Smooth muscle cell (in vitro differentiated cells): ENCODE measurements at regions not wholly inside any gene's neighbourhood (a gene's known extent, or its start where the extent isn't known, plus 50 kb on each side); places are given as distances from the start of the nearest gene placed in this dataset.

Experiments
- DNase-seq: peaks from one replicate; lab custom pipeline; 2025; ENCODE audit not compliant: unreplicated experiment; lab: John Stamatoyannopoulos, UW
- H2AFZ ChIP-seq: fragments of 200-600 bp; sonication (generic); 2 replicates; pipeline ENCODE4 v1.6.0; 2016; ENCODE audit warnings: antibody characterized with exemption, low read depth, mild to moderate bottlenecking
- H3F3A ChIP-seq: fragments of 200-600 bp; sonication (generic); 2 replicates; pipeline ENCODE4 v1.6.0; 2017; ENCODE audit warnings: antibody characterized with exemption, low read depth
- H3K27ac ChIP-seq: fragments of 200-600 bp; sonication (generic); 2 replicates; pipeline ENCODE4 v1.5.1; 2016; ENCODE audit warnings: low read depth, mild to moderate bottlenecking
- H3K27me3 ChIP-seq: fragments of 200-600 bp; sonication (generic); 2 replicates; pipeline ENCODE4 v1.6.1; 2016; ENCODE audit warnings: low read depth, mild to moderate bottlenecking
- H3K36me3 ChIP-seq: fragments of 200-600 bp; sonication (generic); 2 replicates; pipeline ENCODE4 v1.5.1; 2016; ENCODE audit warnings: low read depth
- H3K4me1 ChIP-seq: fragments of 200-600 bp; sonication (generic); 2 replicates; pipeline ENCODE4 v1.5.1; 2016; ENCODE audit warnings: low read depth
- H3K4me2 ChIP-seq: fragments of 200-600 bp; sonication (generic); 2 replicates; pipeline ENCODE4 v1.6.0; 2016; ENCODE audit warnings: mild to moderate bottlenecking
- H3K4me3 ChIP-seq: fragments of 200-600 bp; sonication (generic); 2 replicates; pipeline ENCODE4 v1.5.1; 2016; ENCODE audit warnings: mild to moderate bottlenecking
- H3K79me2 ChIP-seq: fragments of 200-600 bp; sonication (generic); 2 replicates; pipeline ENCODE4 v1.6.0; 2016; ENCODE audit warnings: low read depth, mild to moderate bottlenecking
- H3K9ac ChIP-seq: fragments of 200-600 bp; sonication (generic); 2 replicates; pipeline ENCODE4 v1.6.0; 2016; ENCODE audit warnings: low read depth
- H3K9me3 ChIP-seq: fragments of 200-600 bp; sonication (generic); replicated peaks from 2 replicates; pipeline ENCODE4 v1.5.1; 2016; ENCODE audit warnings: low read depth
- H4K20me1 ChIP-seq: fragments of 200-600 bp; sonication (generic); 2 replicates; pipeline ENCODE4 v1.6.0; 2016; ENCODE audit warnings: low read depth
- CTCF ChIP-seq: fragments of 200-600 bp; sonication (generic); IDR thresholded peaks from 2 replicates; pipeline ENCODE4 v1.5.1; 2017; ENCODE audit warnings: borderline replicate concordance, mild to moderate bottlenecking, antibody characterized with exemption; ENCODE audit not compliant: insufficient read depth, poor library complexity, severe bottlenecking
- WGBS: methylation state at CpG from one replicate; pipeline ENCODE4 v1.1.7; 2016; ENCODE audit warnings: low lambda C conversion rate; 5-methylcytosine and 5-hydroxymethylcytosine counted together

GRCh38 chr7:130894146-130894908 is 160.3 kb upstream of the KLF14 start:
- H2AFZ ChIP-seq = no peak overlapping the region
- H3K4me2 ChIP-seq = no peak overlapping the region
- peaks cover 69% of the 10 kb centered on the region for H3K79me2 ChIP-seq
- no peak for TF ChIP-seq CTCF
- H3F3A ChIP-seq = peaks cover 20% of the 10 kb centered on the region
- peak overlapping the region; percentile 53 for H3K27ac ChIP-seq
- no peaks in the 10 kb centered on the region for H3K9me3 ChIP-seq
- 71% methylated on average over 14 of the region's 14 CpGs for WGBS
- no peaks in the 10 kb centered on the region for H3K27me3 ChIP-seq
- H3K9ac ChIP-seq = no peak overlapping the region
- H3K4me3 ChIP-seq = no peak overlapping the region
- H3K4me1 ChIP-seq = peaks cover 3% of the 10 kb centered on the region
- H3K36me3 ChIP-seq = peaks cover 2% of the 10 kb centered on the region
- H4K20me1 ChIP-seq = peaks cover 11% of the 10 kb centered on the region
- no peak for DNase-seq

GRCh38 chr7:130894909-130895750 is 161.1 kb upstream of the KLF14 start:
- peaks cover 3% of the 10 kb centered on the region for H3K4me1 ChIP-seq
- H3K4me2 ChIP-seq = no peak overlapping the region
- H3K79me2 ChIP-seq = peaks cover 69% of the 10 kb centered on the region
- no peak for DNase-seq
- H3F3A ChIP-seq = peaks cover 18% of the 10 kb centered on the region
- H3K4me3 ChIP-seq = no peak overlapping the region
- H3K36me3 ChIP-seq = peaks cover 5% of the 10 kb centered on the region
- no peaks in the 10 kb centered on the region for H3K9me3 ChIP-seq
- H3K27ac ChIP-seq = peak overlapping the region; percentile 53
- 88% methylated on average over 20 of the region's 20 CpGs for WGBS
- H4K20me1 ChIP-seq = peaks cover 11% of the 10 kb centered on the region
- no peaks in the 10 kb centered on the region for H3K27me3 ChIP-seq
- no peak overlapping the region for H2AFZ ChIP-seq
- H3K9ac ChIP-seq = no peak overlapping the region
- TF ChIP-seq CTCF = no peak

GRCh38 chr7:130896051-130896881 is 162.3 kb upstream of the KLF14 start:
- H3K79me2 ChIP-seq = peaks cover 69% of the 10 kb centered on the region
- no peak overlapping the region for H2AFZ ChIP-seq
- peak overlapping the region; percentile 62 for H3K27ac ChIP-seq
- no peak overlapping the region for H3K9ac ChIP-seq
- peaks cover 7% of the 10 kb centered on the region for H3K4me1 ChIP-seq
- H4K20me1 ChIP-seq = peaks cover 11% of the 10 kb centered on the region
- H3K4me3 ChIP-seq = no peak overlapping the region
- 80% methylated on average over 13 of the region's 13 CpGs for WGBS
- no peak for DNase-seq
- peaks cover 5% of the 10 kb centered on the region for H3K36me3 ChIP-seq
- no peaks in the 10 kb centered on the region for H3K9me3 ChIP-seq
- H3K27me3 ChIP-seq = no peaks in the 10 kb centered on the region
- peaks cover 18% of the 10 kb centered on the region for H3F3A ChIP-seq
- TF ChIP-seq CTCF = peak; percentile 40
- H3K4me2 ChIP-seq = peak overlapping the region; percentile 11
